KG1 (cell line): ENCODE measurements at regions not wholly inside any gene's neighbourhood (a gene's known extent, or its start where the extent isn't known, plus 50 kb on each side); places are given as distances from the start of the nearest gene placed in this dataset.
"Not testable (repeated sequence)": the region's sequence is repeated elsewhere in the genome, so short reads cannot be mapped to it uniquely, and the experiment has no call there.

Source experiments
- DNase-seq: peaks from one replicate; lab custom pipeline; 2025; lab: John Stamatoyannopoulos, UW

- DNase-seq = no peak
Measured at GRCh38 chr16:85515830-85516397, 97.2 kb upstream of the GSE1 start.

- DNase-seq = no peak
Measured at GRCh38 chr16:85517154-85517553, 96.0 kb upstream of the GSE1 start.

DNA sequence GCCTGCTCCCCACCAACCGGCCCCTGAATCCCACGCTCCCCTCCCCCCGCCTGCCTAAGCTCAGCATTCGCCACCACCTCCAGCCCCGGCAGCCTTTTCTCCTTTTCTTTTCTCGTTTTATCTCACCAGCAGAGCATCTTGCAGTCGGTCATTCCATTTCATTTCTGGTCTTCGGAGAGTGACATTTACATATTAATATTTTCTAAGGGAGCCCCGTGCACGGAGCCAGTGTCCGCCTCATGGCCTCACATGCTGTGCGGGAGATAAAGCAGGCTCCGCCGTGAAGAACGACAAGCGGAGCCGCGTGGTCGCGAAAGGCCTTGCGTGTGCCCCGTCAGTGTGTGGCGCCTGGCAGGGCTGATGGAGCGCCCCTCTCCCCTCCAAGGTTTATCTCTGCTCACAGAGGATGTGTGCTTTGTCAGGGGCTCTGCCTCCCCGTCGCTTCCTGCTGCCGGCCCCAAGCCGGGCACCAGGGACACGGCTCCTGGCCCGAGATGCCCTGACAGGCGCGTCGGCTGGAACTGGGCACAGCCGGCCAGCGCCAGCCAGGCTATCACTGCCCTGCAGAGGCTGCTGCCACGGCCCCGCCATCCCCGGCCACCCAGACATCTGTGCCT lies 95.5 kb upstream of the GSE1 start:
- DNase-seq = no peak

- no peak for DNase-seq
Measured at GRCh38 chr16:85518398-85519049, 94.6 kb upstream of the GSE1 start.

- DNase-seq = not testable (repeated sequence)
Measured at GRCh38 chr16:85519050-85519440, 94.1 kb upstream of the GSE1 start.

DNA sequence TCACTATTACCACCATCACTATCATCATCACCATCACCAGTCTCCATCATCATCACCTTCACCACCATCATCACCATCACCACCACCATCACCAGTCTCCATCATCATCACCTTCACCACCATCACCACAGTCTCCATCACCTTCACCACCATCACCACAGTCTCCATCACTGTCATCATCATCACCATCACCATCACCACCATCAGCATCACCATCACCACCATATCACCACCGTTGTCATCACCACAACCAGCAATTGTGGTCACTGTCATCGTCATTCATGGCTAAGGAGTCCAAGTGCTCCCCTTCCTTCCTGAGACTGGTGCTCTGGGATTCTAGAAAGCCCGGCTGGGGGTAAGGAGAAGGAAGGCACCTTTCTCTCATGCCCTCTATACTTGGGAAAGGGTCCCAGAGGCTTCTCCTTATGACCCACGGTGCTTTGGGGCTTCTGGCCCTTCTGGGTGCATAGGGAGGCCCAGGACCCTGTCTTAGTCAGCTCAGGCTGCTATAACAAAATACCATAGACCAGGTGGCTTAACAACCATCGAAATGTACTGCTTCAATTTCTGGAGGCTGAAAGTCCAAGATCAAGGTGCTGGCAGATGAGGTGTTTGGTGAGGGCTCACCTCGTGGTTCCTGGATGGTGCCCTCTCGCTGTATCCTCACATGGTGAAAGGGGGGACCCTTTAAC lies 93.4 kb upstream of the GSE1 start:
- DNase-seq = no peak

- DNase-seq = no peak
Measured at GRCh38 chr16:85520853-85521521, 92.1 kb upstream of the GSE1 start.

DNA sequence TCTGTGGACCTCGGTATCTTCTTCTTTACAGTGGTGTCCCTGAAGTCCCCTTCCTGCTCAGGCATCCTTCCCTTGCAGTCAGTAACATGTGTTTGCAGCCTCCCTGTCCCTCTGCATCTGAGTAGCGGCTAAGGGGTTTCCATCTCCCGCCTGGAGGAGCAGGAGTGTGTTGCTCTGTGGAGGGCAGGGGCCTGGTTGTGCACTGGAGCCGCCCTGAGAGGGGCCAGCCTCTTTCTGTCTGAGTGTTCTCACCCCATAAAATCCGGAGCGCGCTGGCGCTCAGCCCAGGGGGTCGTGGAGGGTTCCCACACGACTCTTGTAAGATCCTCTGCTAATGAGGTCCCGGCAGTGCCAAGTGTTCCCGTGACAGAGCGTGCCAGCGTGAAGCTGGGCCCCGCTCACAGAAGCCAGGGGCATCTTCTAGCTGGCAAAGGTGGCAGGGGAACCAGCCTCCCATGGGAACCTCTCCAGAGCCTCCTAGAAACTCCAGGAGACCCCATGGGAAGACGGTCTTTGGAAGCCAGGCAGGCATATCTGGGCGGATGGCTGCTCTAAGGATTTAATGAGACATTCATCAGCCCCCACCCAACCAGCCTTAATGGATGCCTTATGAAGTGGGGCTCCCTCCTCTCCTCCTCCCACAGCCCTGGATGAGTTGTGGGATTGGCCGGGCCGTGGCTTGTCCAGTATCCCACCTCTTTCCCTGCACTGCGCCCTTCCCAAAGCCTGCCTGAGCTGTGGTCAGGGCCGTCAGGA lies 91.4 kb upstream of the GSE1 start:
- DNase-seq = no peak

DNA sequence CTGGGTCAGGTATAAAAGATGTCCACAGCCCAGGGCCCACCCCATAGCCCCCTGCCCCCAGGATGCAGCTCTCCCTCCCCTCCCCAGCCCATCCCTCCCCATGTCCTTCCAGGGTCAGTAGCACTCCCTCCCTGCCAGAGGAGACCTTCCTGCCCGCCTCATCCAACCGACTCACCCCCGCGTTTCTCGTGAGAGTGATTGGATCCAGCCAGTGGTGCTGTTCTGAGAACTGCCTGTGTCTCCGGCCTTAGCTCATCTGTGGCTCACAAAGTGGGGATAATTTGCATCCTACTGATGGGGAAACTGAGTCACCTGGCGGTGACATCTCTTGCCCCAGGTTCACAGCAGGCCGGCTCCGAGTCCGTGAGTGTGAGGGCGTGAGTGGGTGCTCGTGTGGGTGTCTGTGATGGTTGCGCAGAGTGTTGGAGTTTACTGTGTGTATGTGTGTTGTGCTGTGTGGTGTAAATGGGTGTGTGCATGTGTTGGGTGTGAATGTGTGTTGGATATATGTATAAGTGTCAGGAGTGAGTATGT lies 90.7 kb upstream of the GSE1 start:
- no peak for DNase-seq

GRCh38 chr16:85522842-85523601 lies 90.1 kb upstream of the GSE1 start:
- DNase-seq = no peak

GRCh38 chr16:85523602-85524364 lies 89.3 kb upstream of the GSE1 start:
- DNase-seq = no peak

DNA sequence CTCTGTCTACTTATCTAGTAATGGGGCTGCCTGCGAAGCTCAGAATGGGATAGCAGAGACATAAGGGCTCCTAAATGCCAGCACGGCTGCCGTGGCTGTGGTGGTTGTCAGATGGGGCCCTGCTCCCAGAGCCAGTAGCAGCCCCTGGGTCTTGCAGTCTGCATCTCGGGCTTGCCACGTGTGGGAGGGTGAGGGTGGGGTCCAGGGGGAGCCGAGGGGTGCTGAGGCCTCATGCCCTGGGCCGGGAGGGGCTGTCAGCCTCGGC lies 88.8 kb upstream of the GSE1 start:
- no peak for DNase-seq

GRCh38 chr16:85524630-85525419 lies 88.3 kb upstream of the GSE1 start:
- DNase-seq = no peak

- no peak for DNase-seq
Measured at GRCh38 chr16:85525420-85526184, 87.5 kb upstream of the GSE1 start.

GRCh38 chr16:85526185-85526974 lies 86.7 kb upstream of the GSE1 start:
- DNase-seq = no peak

- no peak for DNase-seq
Measured at GRCh38 chr16:85527042-85527766, 85.9 kb upstream of the GSE1 start.

DNA sequence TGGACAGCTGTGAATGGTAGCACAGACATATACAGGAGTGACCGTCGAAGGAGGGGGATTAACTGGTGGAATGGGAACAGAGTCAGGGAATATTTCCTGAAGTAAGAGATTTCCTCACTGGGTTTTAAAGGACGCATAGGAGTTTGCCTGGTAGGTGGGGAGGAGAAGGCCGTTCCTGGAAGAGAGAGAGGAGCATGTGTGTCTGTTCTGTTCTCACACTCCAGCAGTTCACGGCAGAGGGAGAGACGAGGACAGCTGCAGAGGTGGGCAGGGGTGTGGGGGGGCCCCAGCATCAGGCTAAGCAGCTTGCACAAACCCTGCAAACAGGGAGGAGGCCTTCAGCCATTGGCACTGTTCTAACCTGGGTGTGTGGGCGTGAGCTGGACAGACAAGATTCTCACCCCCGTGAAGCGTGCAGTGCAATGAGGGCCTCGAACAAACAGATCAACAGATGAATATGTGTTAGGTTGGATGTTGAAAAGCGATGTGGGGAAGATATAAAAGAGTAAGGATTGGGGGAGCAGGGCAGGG lies 85.3 kb upstream of the GSE1 start:
- no peak for DNase-seq
